ENCODE measurements at regions not wholly inside any gene's neighbourhood (a gene's known extent, or its start where the extent isn't known, plus 50 kb on each side); places are given as distances from the start of the nearest gene placed in this dataset.

DNA sequence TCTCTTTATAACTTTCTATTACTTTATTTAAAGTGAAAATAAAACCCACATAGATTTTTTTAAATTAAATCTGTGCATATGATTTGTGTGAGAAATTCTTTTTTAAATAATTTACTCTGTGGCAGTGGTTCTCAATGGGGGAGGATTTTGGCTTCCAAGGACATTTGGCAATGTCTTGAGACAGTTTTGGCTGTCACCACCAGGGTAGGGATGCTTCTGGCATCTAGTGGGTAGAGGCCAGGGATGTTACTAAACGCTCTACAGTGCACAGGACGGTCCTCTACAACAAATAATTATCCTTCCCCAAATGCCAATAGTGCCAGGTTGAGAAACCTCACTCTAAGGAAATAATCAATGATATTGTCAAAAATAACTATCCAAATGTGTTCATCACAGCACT, 177.9 kb upstream of the CCNG1 start:
- no peak overlapping the region for H3K4me3 ChIP-seq (ENCODE audit: insufficient read depth, low read depth, low read length)
- no peak overlapping the region for H3K9ac ChIP-seq (ENCODE audit: low read depth, low read length)
- ChIA-PET POLR2A (ENCODE audit: unreplicated experiment) (no interaction called here), CTCF (no interaction called here)
- H2AFZ ChIP-seq (replicated peaks; ENCODE audit: low read length, poor library complexity): no peak overlapping the region
- TF ChIP-seq USF2 (IDR thresholded peaks at IDR 0.05; ENCODE audit: low read depth, low read length) (no peak), CHD1 (IDR thresholded peaks at IDR 0.05; ENCODE audit: low read depth, low read length) (no peak), NFE2L2 (IDR thresholded peaks at IDR 0.05; ENCODE audit: low read depth, low read length) (no peak), CTCF (conservative IDR thresholded peaks at IDR 0.05; ENCODE audit: low read depth, low read length) (no peak), MXI1 (IDR thresholded peaks at IDR 0.05; ENCODE audit: borderline replicate concordance, low read depth, low read length) (no peak), MAZ (IDR thresholded peaks at IDR 0.05; ENCODE audit: borderline replicate concordance, low read depth, low read length) (no peak), SMC3 (IDR thresholded peaks at IDR 0.05; ENCODE audit: low read depth, low read length) (no peak), RAD21 (IDR thresholded peaks at IDR 0.05; ENCODE audit: low read length) (no peak), FOS (IDR thresholded peaks at IDR 0.05; ENCODE audit: low read depth, low read length) (no peak), RCOR1 (IDR thresholded peaks at IDR 0.05; ENCODE audit: insufficient replicate concordance, low read length) (no peak), BHLHE40 (IDR thresholded peaks at IDR 0.05; ENCODE audit: low read depth, low read length) (no peak), RFX5 (IDR thresholded peaks at IDR 0.05; ENCODE audit: low read depth, low read length) (no peak), MAFK (IDR thresholded peaks at IDR 0.05; ENCODE audit: low read depth, low read length) (no peak), POLR2A (IDR thresholded peaks at IDR 0.05; ENCODE audit: low read depth, low read length) (no peak), CEBPB (IDR thresholded peaks at IDR 0.05; ENCODE audit: low read depth, low read length) (no peak)
- TF ChIP-seq, protein P1, sequence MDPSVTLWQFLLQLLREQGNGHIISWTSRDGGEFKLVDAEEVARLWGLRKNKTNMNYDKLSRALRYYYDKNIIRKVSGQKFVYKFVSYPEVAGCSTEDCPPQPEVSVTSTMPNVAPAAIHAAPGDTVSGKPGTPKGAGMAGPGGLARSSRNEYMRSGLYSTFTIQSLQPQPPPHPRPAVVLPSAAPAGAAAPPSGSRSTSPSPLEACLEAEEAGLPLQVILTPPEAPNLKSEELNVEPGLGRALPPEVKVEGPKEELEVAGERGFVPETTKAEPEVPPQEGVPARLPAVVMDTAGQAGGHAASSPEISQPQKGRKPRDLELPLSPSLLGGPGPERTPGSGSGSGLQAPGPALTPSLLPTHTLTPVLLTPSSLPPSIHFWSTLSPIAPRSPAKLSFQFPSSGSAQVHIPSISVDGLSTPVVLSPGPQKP (IDR thresholded peaks at IDR 0.05; ENCODE audit: borderline replicate concordance, low read depth, low read length): no peak
- no peaks in the 10 kb centered on the region for H3K4me1 ChIP-seq (ENCODE audit: control insufficient read depth, insufficient read depth, low read length)
- no peak for DNase-seq
- no peaks in the 10 kb centered on the region for H3K36me3 ChIP-seq (ENCODE audit: control insufficient read depth, insufficient read depth, low read length)
- no peak overlapping the region for H3K4me2 ChIP-seq (ENCODE audit: low read depth, low read length)
- H2AK5ac ChIP-seq (ENCODE audit: low read depth, low read length): no peak overlapping the region
- H2BK15ac ChIP-seq (ENCODE audit: low read depth, low read length): no peak overlapping the region
- no peak overlapping the region for H3K27ac ChIP-seq (ENCODE audit: insufficient read depth, low read length)
- dilution Hi-C loops (cut with HindIII; ENCODE audit: low sequenced_read_pairs, unreplicated experiment) (no loop called here), in situ Hi-C loops (cut with MboI; ENCODE audit: low sequenced_read_pairs) (no loop called here), intact Hi-C loops (cut with micrococcal nuclease) (no loop called here)
- BruUV-seq (replicated peaks): no TSS peak
- no peak overlapping the region for H3K14ac ChIP-seq (replicated peaks; ENCODE audit: low read depth, low read length)
- H2AK9ac ChIP-seq (replicated peaks; ENCODE audit: low read depth, low read length, poor library complexity): no peak overlapping the region
- H4K91ac ChIP-seq (ENCODE audit: insufficient read depth, low read depth, low read length): no peak overlapping the region
- no peak overlapping the region for H2BK5ac ChIP-seq (ENCODE audit: low read depth, low read length, poor library complexity, severe bottlenecking)
- H4K5ac ChIP-seq (ENCODE audit: low read depth, low read length): no peak overlapping the region
- no peaks in the 10 kb centered on the region for H3K27me3 ChIP-seq (ENCODE audit: control insufficient read depth, insufficient read depth, low read length)
- no peak overlapping the region for H4K8ac ChIP-seq (ENCODE audit: low read depth in 2 of 2, low read length in 2 of 2)
- H3K9me3 ChIP-seq (ENCODE audit: control insufficient read depth, insufficient read depth, low read length): peaks cover 6% of the 10 kb centered on the region
- H3K9me1 ChIP-seq (ENCODE audit: insufficient read depth, low read length): no peaks in the 10 kb centered on the region
- no peak overlapping the region for H3K23ac ChIP-seq (ENCODE audit: low read depth, low read length)
- no peak overlapping the region for H3K56ac ChIP-seq (ENCODE audit: extremely low read depth, insufficient read depth, low read length)
- H4K20me1 ChIP-seq (ENCODE audit: insufficient read depth, low read length): no peaks in the 10 kb centered on the region
- WGBS, 2 experiments (ENCODE audit: extremely low coverage in 2 of 2, insufficient read length in 1 of 2): no CpG with 5 or more reads among the region's 2 CpGs
- no peak overlapping the region for H2BK20ac ChIP-seq (ENCODE audit: low read depth, low read length)
- H2BK120ac ChIP-seq (ENCODE audit: low read depth, low read length): no peak overlapping the region
- no peak overlapping the region for H3K18ac ChIP-seq (ENCODE audit: low read depth, low read length)
- H3K79me1 ChIP-seq (ENCODE audit: low read depth in 1 of 2, low read length in 2 of 2): no peaks in the 10 kb centered on the region
- no peak for ATAC-seq (ENCODE audit: low read depth)
- H3K4ac ChIP-seq (ENCODE audit: low read depth, low read length): no peak overlapping the region

Measured in IMR-90 (cell line).